DOHH2 (cell line): ENCODE measurements at regions not wholly inside any gene's neighbourhood (a gene's known extent, or its start where the extent isn't known, plus 50 kb on each side); places are given as distances from the start of the nearest gene placed in this dataset.

Experiments used
- CTCF ChIP-seq: fragments of 200-600 bp; sonication (generic); IDR thresholded peaks from one replicate; pipeline ENCODE4 v1.5.1; 2014; ENCODE audit warnings: antibody characterized with exemption, mild to moderate bottlenecking, low read depth, low read length; ENCODE audit not compliant: poor library complexity, severe bottlenecking
- EZH2phosphoT487 ChIP-seq: fragments of 200-600 bp; sonication (generic); IDR thresholded peaks from 2 replicates; pipeline ENCODE4 v1.6.1; 2017; ENCODE audit warnings: borderline replicate concordance, mild to moderate bottlenecking, antibody characterized with exemption, low read length, moderate library complexity, mixed read lengths

- TF ChIP-seq CTCF, result no peak
- TF ChIP-seq EZH2phosphoT487, result no peak
Observed at GRCh38 chr1:238161955-238162354, 271.2 kb upstream of the ZP4 start.
